Upper lobe of right lung (tissue), 1 donor: ENCODE measurements at regions not wholly inside any gene's neighbourhood (a gene's known extent, or its start where the extent isn't known, plus 50 kb on each side); places are given as distances from the start of the nearest gene placed in this dataset.

Experiments used
- ATAC-seq: fragments of 200-7000 bp; cut with Tn5 transposase; one replicate; pipeline ENCODE4 v1.9.1; 2020; ENCODE audit warnings: mild to moderate bottlenecking, moderate library complexity
- DNase-seq: peaks from one replicate; pipeline ENCODE4 v3.0.0-alpha.2; 2020
- H3K27ac ChIP-seq: fragments of 200-600 bp; one replicate; pipeline ENCODE4 v1.8.0; 2022
- H3K27me3 ChIP-seq: fragments of 200-600 bp; one replicate; pipeline ENCODE4 v1.8.0; 2022; ENCODE audit warnings: mild to moderate bottlenecking
- H3K36me3 ChIP-seq: fragments of 200-600 bp; one replicate; pipeline ENCODE4 v1.8.0; 2022
- H3K4me1 ChIP-seq: fragments of 200-600 bp; one replicate; pipeline ENCODE4 v1.8.0; 2022
- H3K4me3 ChIP-seq: fragments of 200-600 bp; one replicate; pipeline ENCODE4 v1.8.0; 2022; ENCODE audit warnings: mild to moderate bottlenecking
- H3K9me3 ChIP-seq: fragments of 200-600 bp; one replicate; pipeline ENCODE4 v1.8.0; 2022
- intact Hi-C: fragments of 100-400 bp; cut with DNase I; formaldehyde crosslinking; loops from one replicate; pipeline ENCODE4 v1.11.0; 2022
- TF ChIP-seq, protein P1 (sequence below): fragments of 200-600 bp; IDR thresholded peaks from one replicate; pipeline ENCODE4 v1.8.0; 2022; ENCODE audit warnings: antibody characterized with exemption
- donor health status: DM: no; HTN: yes; CAD: no; lungs with severe emphysema.

DNA sequence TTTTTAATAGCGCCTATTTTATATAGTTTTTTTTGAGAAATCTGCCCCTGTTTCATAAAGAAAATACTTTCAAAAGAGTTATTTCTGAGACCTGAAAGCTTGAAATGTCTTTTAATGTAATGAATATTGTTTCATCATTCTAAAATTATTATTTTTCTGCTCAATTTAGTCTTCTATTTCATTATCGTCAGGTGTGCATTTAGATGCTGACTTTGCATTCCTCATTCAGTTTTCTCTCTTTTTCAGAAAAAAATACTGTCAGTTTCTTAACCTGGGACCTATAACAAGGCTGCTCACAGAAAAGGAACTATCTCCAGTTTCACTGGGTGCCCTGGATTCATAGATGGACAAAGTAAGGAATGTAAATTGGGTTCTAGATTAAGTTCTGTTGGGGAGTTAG lies 1631.7 kb downstream of the SUCLG1 start:
- no peaks in the 10 kb centered on the region for H3K4me1 ChIP-seq
- no peaks in the 10 kb centered on the region for H3K27me3 ChIP-seq
- no peak overlapping the region for H3K4me3 ChIP-seq
- H3K9me3 ChIP-seq, result no peaks in the 10 kb centered on the region
- TF ChIP-seq, protein P1, sequence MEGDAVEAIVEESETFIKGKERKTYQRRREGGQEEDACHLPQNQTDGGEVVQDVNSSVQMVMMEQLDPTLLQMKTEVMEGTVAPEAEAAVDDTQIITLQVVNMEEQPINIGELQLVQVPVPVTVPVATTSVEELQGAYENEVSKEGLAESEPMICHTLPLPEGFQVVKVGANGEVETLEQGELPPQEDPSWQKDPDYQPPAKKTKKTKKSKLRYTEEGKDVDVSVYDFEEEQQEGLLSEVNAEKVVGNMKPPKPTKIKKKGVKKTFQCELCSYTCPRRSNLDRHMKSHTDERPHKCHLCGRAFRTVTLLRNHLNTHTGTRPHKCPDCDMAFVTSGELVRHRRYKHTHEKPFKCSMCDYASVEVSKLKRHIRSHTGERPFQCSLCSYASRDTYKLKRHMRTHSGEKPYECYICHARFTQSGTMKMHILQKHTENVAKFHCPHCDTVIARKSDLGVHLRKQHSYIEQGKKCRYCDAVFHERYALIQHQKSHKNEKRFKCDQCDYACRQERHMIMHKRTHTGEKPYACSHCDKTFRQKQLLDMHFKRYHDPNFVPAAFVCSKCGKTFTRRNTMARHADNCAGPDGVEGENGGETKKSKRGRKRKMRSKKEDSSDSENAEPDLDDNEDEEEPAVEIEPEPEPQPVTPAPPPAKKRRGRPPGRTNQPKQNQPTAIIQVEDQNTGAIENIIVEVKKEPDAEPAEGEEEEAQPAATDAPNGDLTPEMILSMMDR, result no peak
- intact Hi-C loops, result no loop called here
- H3K36me3 ChIP-seq, result no peaks in the 10 kb centered on the region
- ATAC-seq (no peak), DNase-seq (no peak)
- H3K27ac ChIP-seq, result no peak overlapping the region

DNA sequence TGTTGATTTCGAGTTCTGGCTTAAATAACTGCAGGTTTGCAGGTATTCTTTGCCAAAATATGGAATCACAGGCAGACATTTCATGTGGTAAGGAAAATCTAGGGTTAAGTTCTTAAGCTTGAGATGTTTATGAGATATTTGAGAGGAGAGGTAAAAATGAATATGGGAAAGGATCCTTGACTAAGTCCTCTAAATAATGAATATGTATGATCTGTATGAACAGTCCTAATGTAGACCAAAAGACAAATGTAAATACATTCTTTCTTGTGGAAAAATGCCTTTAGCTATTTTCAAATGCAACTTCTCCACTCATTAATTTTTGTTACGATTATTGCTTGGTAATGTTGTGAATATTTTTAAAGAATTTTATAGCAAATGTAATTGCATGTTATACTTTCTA lies 1632.6 kb downstream of the SUCLG1 start:
- Histone ChIP-seq H3K27me3 (no peaks in the 10 kb centered on the region), H3K36me3 (no peaks in the 10 kb centered on the region), H3K4me3 (no peak overlapping the region), H3K27ac (no peak overlapping the region), H3K9me3 (no peaks in the 10 kb centered on the region), H3K4me1 (no peaks in the 10 kb centered on the region)
- DNase-seq (no peak), ATAC-seq (no peak)
- TF ChIP-seq, protein P1, result no peak
- intact Hi-C loops, result no loop called here

DNA sequence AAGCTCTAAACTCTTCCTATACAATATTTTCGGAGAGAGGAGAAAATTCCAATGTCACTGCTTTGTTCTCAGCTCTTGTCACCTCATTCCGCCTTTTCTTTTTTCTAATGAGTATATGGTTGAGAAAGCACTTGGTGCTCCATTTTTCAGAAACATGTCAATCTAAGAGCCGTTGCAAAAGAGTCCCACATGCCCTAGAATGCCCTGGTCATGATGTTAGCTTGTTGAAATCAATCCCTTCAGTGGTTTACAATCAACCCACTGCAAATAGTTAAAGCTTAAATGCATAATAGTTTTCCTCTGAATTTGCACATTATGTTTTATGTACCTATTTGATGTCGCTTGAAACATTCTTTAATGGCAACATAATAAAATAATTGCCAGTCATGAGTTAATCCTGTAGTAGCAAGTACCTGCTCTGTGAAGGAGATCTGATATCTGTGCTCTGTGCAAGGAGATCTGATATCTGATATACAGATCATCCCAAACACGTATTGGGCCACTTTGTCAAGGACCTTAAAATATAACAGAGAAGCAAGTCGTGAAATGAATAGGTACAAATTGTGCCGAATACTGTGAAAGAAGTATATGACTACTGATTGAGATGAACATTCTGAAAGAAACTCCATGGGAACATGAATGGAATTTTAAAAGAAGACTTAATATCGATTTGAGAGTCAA lies 1633.5 kb downstream of the SUCLG1 start:
- H3K27me3 ChIP-seq, result no peaks in the 10 kb centered on the region
- DNase-seq, result no peak

DNA sequence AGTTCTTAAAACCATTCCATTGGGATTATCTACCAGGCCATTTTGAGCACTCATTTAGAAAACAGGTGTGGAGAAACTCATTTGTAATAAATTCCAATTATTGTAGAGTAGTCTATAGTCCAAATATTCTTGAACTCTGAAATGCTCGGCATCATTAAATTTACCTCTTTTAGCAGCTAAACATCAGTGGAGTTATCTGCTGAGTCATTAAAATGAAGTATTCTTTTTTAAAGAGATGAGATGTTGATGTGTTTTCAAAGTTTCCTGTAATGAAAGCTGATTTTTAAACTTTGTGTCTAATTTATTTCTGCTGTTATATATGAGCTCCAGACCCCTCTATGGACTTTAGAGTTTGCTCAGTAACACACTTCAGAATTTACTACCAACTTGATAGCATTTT lies 1635.2 kb downstream of the SUCLG1 start:
- H3K4me1 ChIP-seq, result no peaks in the 10 kb centered on the region
- H3K9me3 ChIP-seq, result no peaks in the 10 kb centered on the region
- TF ChIP-seq, protein P1, result no peak
- DNase-seq (no peak), ATAC-seq (no peak)
- intact Hi-C loops, result no loop called here
- no peaks in the 10 kb centered on the region for H3K36me3 ChIP-seq
- no peak overlapping the region for H3K4me3 ChIP-seq
- no peak overlapping the region for H3K27ac ChIP-seq
- no peaks in the 10 kb centered on the region for H3K27me3 ChIP-seq

More for the DNA sequence above, 1633.5 kb downstream of the SUCLG1 start:
- TF ChIP-seq, protein P1, result no peak
- Histone ChIP-seq H3K36me3 (no peaks in the 10 kb centered on the region), H3K27ac (no peak overlapping the region), H3K4me3 (no peak overlapping the region), H3K4me1 (no peaks in the 10 kb centered on the region), H3K9me3 (no peaks in the 10 kb centered on the region)
- intact Hi-C loops, result no loop called here
- ATAC-seq, result no peak

DNA sequence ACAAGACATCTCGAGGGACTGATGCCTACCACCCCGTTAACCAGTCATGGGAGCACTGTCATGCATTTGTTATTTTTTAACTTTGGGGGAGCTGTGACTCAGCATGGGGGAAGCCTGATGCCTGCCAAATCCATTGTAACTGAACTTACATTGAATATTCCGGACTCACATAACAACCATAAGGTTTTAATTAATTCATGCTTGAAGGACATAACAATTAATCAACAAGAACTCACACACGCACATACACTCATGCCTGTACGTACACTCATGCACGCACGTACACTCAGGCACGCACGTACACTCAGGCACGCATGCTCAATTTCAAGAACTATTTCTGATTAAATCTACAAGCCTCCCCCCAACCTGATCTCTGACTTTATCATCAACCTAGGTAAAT lies 1639.1 kb downstream of the SUCLG1 start:
- no peak overlapping the region for H3K4me3 ChIP-seq
- H3K27ac ChIP-seq, result no peak overlapping the region
- no peaks in the 10 kb centered on the region for H3K9me3 ChIP-seq
- intact Hi-C loops, result no loop called here
- ATAC-seq, result no peak
- no peak for DNase-seq
- no peaks in the 10 kb centered on the region for H3K4me1 ChIP-seq
- no peaks in the 10 kb centered on the region for H3K36me3 ChIP-seq
- H3K27me3 ChIP-seq, result no peaks in the 10 kb centered on the region
- TF ChIP-seq, protein P1, result no peak

DNA sequence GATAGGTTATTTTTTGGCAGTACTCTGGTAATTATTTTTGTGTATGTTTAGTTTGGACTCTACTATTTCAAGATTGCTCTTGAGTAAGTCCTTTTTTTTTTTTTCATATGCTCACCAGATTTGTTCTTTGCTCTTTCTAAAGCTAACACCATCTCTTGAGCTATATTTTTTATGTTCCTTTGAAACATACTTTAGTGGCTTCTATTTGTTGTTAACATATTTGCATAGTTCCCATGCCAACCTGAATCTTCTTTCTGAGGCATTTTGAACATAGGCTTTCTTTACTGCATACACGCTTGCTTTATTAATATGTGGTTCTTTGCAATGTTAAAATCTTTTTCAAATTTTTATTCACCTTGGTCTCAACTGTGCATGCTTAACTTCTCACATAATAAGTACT lies 1644.9 kb downstream of the SUCLG1 start:
- Histone ChIP-seq H3K27me3 (no peaks in the 10 kb centered on the region), H3K36me3 (no peaks in the 10 kb centered on the region), H3K9me3 (no peaks in the 10 kb centered on the region), H3K4me1 (no peaks in the 10 kb centered on the region), H3K27ac (no peak overlapping the region), H3K4me3 (no peak overlapping the region)
- intact Hi-C loops, result no loop called here
- DNase-seq, result no peak
- TF ChIP-seq, protein P1, result no peak
- no peak for ATAC-seq
